Endodermal cell (in vitro differentiated cells): ENCODE measurements at regions not wholly inside any gene's neighbourhood (a gene's known extent, or its start where the extent isn't known, plus 50 kb on each side); places are given as distances from the start of the nearest gene placed in this dataset.

Source experiments
- DNase-seq: peaks from one replicate; pipeline ENCODE4 v3.0.0-alpha.2; 2017
- H3K27ac ChIP-seq: 2 replicates; pipeline ENCODE4 v1.5.1; 2013; ENCODE audit warnings: mild to moderate bottlenecking, low read depth, low read length, moderate library complexity
- H3K27me3 ChIP-seq: 2 replicates; pipeline ENCODE4 v1.6.1; 2013; ENCODE audit warnings: mild to moderate bottlenecking, low read length, moderate library complexity; ENCODE audit not compliant: insufficient read depth, control insufficient read depth, poor library complexity, severe bottlenecking
- H3K36me3 ChIP-seq: 2 replicates; pipeline ENCODE4 v1.7.0; 2013; ENCODE audit warnings: mild to moderate bottlenecking, low read length, moderate library complexity; ENCODE audit not compliant: control insufficient read depth, insufficient read depth
- H3K4me1 ChIP-seq: one replicate; pipeline ENCODE4 v1.7.0; 2013; ENCODE audit warnings: low read length; ENCODE audit not compliant: control insufficient read depth, insufficient read depth
- H3K4me3 ChIP-seq: 2 replicates; pipeline ENCODE4 v1.5.1; 2013; ENCODE audit warnings: mild to moderate bottlenecking, low read length, moderate library complexity
- H3K9ac ChIP-seq: 2 replicates; pipeline ENCODE4 v1.6.1; 2013; ENCODE audit warnings: mild to moderate bottlenecking, low read length, moderate library complexity; ENCODE audit not compliant: poor library complexity, severe bottlenecking; ENCODE audit errors: extremely low read depth
- H3K9me3 ChIP-seq: 2 replicates; pipeline ENCODE4 v1.6.1; 2013; ENCODE audit warnings: mild to moderate bottlenecking, low read length, moderate library complexity; ENCODE audit not compliant: control insufficient read depth
- H3K27ac Mint-ChIP-seq: 2 replicates; pipeline ENCODE4 v1.8.0; 2020; ENCODE audit warnings: mixed read lengths
- H3K27me3 Mint-ChIP-seq: 2 replicates; pipeline ENCODE4 v1.8.0; 2021; ENCODE audit warnings: mild to moderate bottlenecking, mixed read lengths; ENCODE audit not compliant: insufficient read depth
- H3K36me3 Mint-ChIP-seq: 2 replicates; pipeline ENCODE4 v1.8.0; 2020; ENCODE audit warnings: low read depth, mixed read lengths
- H3K4me1 Mint-ChIP-seq: 2 replicates; pipeline ENCODE4 v1.8.0; 2020; ENCODE audit warnings: mixed read lengths
- H3K4me3 Mint-ChIP-seq: 2 replicates; pipeline ENCODE4 v1.8.0; 2020; ENCODE audit warnings: mild to moderate bottlenecking, moderate library complexity, mixed read lengths
- H3K9me3 Mint-ChIP-seq: 2 replicates; pipeline ENCODE4 v1.8.0; 2020; ENCODE audit warnings: mild to moderate bottlenecking, mixed read lengths
- WGBS, 2 experiments: methylation state at CpG; one replicate each; pipeline versions ENCODE4 v1.1.5 to v1.1.7; 2013; ENCODE audit warnings: missing lambda C conversion rate in 2 of 2, mixed read lengths in 1 of 2; ENCODE audit not compliant: insufficient coverage in 1 of 2, insufficient read length in 1 of 2; 5-methylcytosine and 5-hydroxymethylcytosine counted together
- TF ChIP-seq, protein P1 (sequence below): fragments of 200-600 bp; sonication (generic); conservative IDR thresholded peaks from 2 replicates; pipeline ENCODE4 v1.5.0; 2021; ENCODE audit warnings: antibody characterized with exemption, mild to moderate bottlenecking

DNA sequence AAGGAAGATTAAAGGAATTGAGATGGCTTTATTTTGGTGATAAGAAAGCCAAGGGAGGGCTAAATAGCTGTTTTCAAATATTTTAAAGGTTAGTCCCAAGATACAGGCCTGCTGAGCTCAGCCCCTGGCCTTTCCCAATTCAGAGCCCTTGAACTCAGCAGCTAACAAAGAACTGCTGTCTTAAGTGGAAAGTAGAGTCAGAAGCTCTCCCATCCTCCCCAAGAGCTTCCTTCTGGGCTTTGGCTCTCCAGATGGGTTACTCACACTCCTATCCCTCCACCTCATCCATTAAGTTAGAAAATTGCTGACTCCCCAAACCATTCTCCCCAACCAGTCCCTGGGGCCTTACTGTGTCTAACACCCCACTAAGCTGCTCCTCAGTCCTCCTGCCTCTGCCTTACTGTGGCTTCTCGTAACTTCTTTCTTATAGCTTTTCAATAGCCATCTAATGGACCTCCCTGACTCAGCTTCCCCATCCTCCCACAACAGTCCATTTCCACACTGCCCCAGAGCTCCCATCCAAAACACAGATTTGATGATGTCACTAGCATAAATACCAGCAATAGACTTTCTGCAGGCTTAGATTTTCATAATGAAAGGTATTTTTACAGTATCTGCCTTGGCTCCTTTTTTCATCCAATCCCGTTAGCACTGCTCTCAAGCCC is 239.1 kb downstream of the ENC1 start:
- no peaks in the 10 kb centered on the region for H3K9me3 Mint-ChIP-seq
- DNase-seq = no peak
- H3K27me3 ChIP-seq = peaks cover 41% of the 10 kb centered on the region
- no peak overlapping the region for H3K27ac ChIP-seq
- H3K36me3 Mint-ChIP-seq = no peaks in the 10 kb centered on the region
- no peak overlapping the region for H3K4me3 Mint-ChIP-seq
- WGBS, 2 experiments = 91 to 100% methylated on average over 2 of the region's 2 CpGs
- no peaks in the 10 kb centered on the region for H3K36me3 ChIP-seq
- H3K9ac ChIP-seq = no peak overlapping the region
- peaks cover 15% of the 10 kb centered on the region for H3K4me1 Mint-ChIP-seq
- H3K4me3 ChIP-seq = no peak overlapping the region
- peaks cover 7% of the 10 kb centered on the region for H3K9me3 ChIP-seq
- TF ChIP-seq, protein P1, sequence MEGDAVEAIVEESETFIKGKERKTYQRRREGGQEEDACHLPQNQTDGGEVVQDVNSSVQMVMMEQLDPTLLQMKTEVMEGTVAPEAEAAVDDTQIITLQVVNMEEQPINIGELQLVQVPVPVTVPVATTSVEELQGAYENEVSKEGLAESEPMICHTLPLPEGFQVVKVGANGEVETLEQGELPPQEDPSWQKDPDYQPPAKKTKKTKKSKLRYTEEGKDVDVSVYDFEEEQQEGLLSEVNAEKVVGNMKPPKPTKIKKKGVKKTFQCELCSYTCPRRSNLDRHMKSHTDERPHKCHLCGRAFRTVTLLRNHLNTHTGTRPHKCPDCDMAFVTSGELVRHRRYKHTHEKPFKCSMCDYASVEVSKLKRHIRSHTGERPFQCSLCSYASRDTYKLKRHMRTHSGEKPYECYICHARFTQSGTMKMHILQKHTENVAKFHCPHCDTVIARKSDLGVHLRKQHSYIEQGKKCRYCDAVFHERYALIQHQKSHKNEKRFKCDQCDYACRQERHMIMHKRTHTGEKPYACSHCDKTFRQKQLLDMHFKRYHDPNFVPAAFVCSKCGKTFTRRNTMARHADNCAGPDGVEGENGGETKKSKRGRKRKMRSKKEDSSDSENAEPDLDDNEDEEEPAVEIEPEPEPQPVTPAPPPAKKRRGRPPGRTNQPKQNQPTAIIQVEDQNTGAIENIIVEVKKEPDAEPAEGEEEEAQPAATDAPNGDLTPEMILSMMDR = no peak
- H3K4me1 ChIP-seq = peaks cover 12% of the 10 kb centered on the region
- H3K27me3 Mint-ChIP-seq = peaks cover 73% of the 10 kb centered on the region
- no peak overlapping the region for H3K27ac Mint-ChIP-seq

DNA sequence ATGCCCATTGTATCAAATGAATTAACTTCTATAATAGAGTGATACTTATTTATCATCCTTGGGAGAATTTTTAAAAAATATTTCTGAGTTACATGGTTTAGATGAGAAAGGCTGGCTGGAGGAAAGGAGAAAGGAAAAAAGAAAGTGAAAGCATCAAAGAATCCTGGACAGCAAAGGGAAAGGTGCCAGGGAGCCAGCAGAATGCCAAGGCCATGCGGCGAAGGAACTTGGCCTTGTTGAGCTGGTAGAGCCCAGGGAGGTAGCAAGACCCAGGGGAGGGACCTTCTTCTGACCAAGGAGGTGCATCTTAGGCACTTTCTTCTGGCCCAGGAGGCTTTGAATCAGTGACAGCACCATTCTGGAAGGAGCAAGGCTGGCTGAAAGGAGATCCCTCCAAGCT is 240.5 kb downstream of the ENC1 start:
- TF ChIP-seq, protein P1 = no peak
- Mint-ChIP-seq H3K9me3 (no peaks in the 10 kb centered on the region), H3K4me1 (peaks cover 29% of the 10 kb centered on the region), H3K36me3 (no peaks in the 10 kb centered on the region), H3K4me3 (no peak overlapping the region), H3K27me3 (peaks cover 70% of the 10 kb centered on the region), H3K27ac (no peak overlapping the region)
- 97 to 100% methylated on average over 2 of the region's 2 CpGs for WGBS, 2 experiments
- Histone ChIP-seq H3K9ac (no peak overlapping the region), H3K4me3 (no peak overlapping the region), H3K27ac (no peak overlapping the region), H3K9me3 (peaks cover 7% of the 10 kb centered on the region), H3K4me1 (peaks cover 20% of the 10 kb centered on the region), H3K36me3 (no peaks in the 10 kb centered on the region), H3K27me3 (peaks cover 41% of the 10 kb centered on the region)
- no peak for DNase-seq

DNA sequence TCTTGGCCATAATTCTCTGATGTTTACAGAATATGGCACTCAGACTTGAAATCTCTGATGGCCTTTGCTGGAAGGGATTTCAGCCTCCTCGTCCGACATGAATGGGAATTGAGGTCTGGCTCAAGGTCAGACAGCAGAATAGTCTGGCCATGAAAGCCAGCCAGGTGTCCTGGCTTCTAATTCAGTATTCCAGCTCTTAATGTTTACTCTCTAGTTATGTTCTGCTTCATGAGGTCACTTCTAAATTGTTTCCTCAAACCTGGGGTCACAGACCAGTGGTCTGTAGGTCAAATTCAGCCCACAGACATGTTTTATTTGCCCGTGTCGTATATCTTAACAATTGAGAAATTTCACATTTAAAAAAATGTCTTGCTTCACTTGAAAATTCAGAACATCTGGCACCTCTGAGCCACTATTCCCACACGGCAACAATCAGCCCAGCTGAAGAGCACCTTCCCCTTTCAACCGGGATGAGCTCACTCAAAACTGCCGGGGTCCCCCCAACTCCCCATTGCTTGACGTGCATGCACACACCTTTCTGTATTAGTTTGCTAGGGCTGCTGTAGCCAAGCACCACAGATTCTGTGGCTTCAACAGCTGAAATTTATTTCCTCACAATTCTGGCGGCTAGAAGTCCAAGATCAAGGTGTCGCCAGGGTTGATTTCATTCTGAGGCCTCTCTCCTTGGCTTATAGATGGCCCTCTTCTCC is 243.5 kb downstream of the ENC1 start:
- TF ChIP-seq, protein P1 = no peak
- 92 to 93% methylated on average over 9 to 10 of the region's 10 CpGs for WGBS, 2 experiments
- Histone ChIP-seq H3K9me3 (peaks cover 7% of the 10 kb centered on the region), H3K9ac (no peak overlapping the region), H3K4me1 (peaks cover 24% of the 10 kb centered on the region), H3K36me3 (no peaks in the 10 kb centered on the region), H3K27ac (no peak overlapping the region), H3K27me3 (peaks cover 26% of the 10 kb centered on the region), H3K4me3 (no peak overlapping the region)
- peaks cover 42% of the 10 kb centered on the region for H3K4me1 Mint-ChIP-seq
- H3K27me3 Mint-ChIP-seq = peaks cover 64% of the 10 kb centered on the region
- H3K4me3 Mint-ChIP-seq = no peak overlapping the region
- H3K9me3 Mint-ChIP-seq = no peaks in the 10 kb centered on the region
- no peak for DNase-seq
- no peak overlapping the region for H3K27ac Mint-ChIP-seq
- no peaks in the 10 kb centered on the region for H3K36me3 Mint-ChIP-seq
